ENCODE measurements at regions not wholly inside any gene's neighbourhood (a gene's known extent, or its start where the extent isn't known, plus 50 kb on each side); places are given as distances from the start of the nearest gene placed in this dataset.
"Not testable (repeated sequence)": the region's sequence is repeated elsewhere in the genome, so short reads cannot be mapped to it uniquely, and the experiment has no call there.

GRCh38 chr6:78243519-78243918 is 590.7 kb downstream of the MEI4 start:
- DNase-seq: no peak

GRCh38 chr6:78251931-78252330 is 599.1 kb downstream of the MEI4 start:
- DNase-seq: no peak

- DNase-seq: no peak
These were observed 600.8 kb downstream of the MEI4 start for GRCh38 chr6:78253618-78254017.

- no peak for DNase-seq
These were observed 607.1 kb downstream of the MEI4 start for GRCh38 chr6:78259935-78260334.

GRCh38 chr6:78260427-78260826 is 606.9 kb upstream of the IRAK1BP1 start:
- DNase-seq: not testable (repeated sequence)

- no peak for DNase-seq
These were observed 598.5 kb upstream of the IRAK1BP1 start for GRCh38 chr6:78268591-78269452.

- no peak for DNase-seq
These were observed 566.5 kb upstream of the IRAK1BP1 start for GRCh38 chr6:78300885-78301284.

GRCh38 chr6:78302411-78302810 is 564.9 kb upstream of the IRAK1BP1 start:
- DNase-seq: no peak

GRCh38 chr6:78308025-78308424 is 559.3 kb upstream of the IRAK1BP1 start:
- DNase-seq: no peak

- no peak for DNase-seq
These were observed 545.1 kb upstream of the IRAK1BP1 start for GRCh38 chr6:78322068-78322845.

GRCh38 chr6:78324213-78324612 is 543.1 kb upstream of the IRAK1BP1 start:
- no peak for DNase-seq

- no peak for DNase-seq
These were observed 526.6 kb upstream of the IRAK1BP1 start for GRCh38 chr6:78340755-78341154.

GRCh38 chr6:78345882-78346281 is 521.5 kb upstream of the IRAK1BP1 start:
- no peak for DNase-seq

- no peak for DNase-seq
These were observed 520.0 kb upstream of the IRAK1BP1 start for GRCh38 chr6:78347191-78347916.

- DNase-seq: no peak
These were observed 514.3 kb upstream of the IRAK1BP1 start for GRCh38 chr6:78353040-78353439.

GRCh38 chr6:78363688-78364087 is 503.7 kb upstream of the IRAK1BP1 start:
- DNase-seq: no peak

- DNase-seq: no peak
These were observed 501.9 kb upstream of the IRAK1BP1 start for GRCh38 chr6:78365473-78365872.

- DNase-seq: no peak
These were observed 490.3 kb upstream of the IRAK1BP1 start for GRCh38 chr6:78377056-78377455.

- DNase-seq: no peak
These were observed 487.4 kb upstream of the IRAK1BP1 start for GRCh38 chr6:78379982-78380381.

GRCh38 chr6:78380541-78380940 is 486.8 kb upstream of the IRAK1BP1 start:
- no peak for DNase-seq

- no peak for DNase-seq
These were observed 483.4 kb upstream of the IRAK1BP1 start for GRCh38 chr6:78383968-78384367.

GRCh38 chr6:78386854-78387253 is 480.5 kb upstream of the IRAK1BP1 start:
- DNase-seq: not testable (repeated sequence)

- DNase-seq: no peak
These were observed 477.3 kb upstream of the IRAK1BP1 start for GRCh38 chr6:78390066-78390465.
